CD4-positive, alpha-beta T cell treated with Interleukin-10 for 1 hour (primary cell): ENCODE measurements at regions not wholly inside any gene's neighbourhood (a gene's known extent, or its start where the extent isn't known, plus 50 kb on each side); places are given as distances from the start of the nearest gene placed in this dataset.

Source experiments
- DNase-seq: peaks from one replicate; pipeline ENCODE4 v3.0.0-alpha.2; 2020

GRCh38 chr10:70939441-70940003, 51.2 kb upstream of the PCBD1 start:
- no peak for DNase-seq

GRCh38 chr10:70940834-70941568, 52.6 kb upstream of the PCBD1 start:
- DNase-seq: no peak

- no peak for DNase-seq
Measured at GRCh38 chr10:70942125-70942524, 53.8 kb upstream of the PCBD1 start.

- DNase-seq: no peak
Measured at GRCh38 chr10:70942725-70943124, 54.4 kb upstream of the PCBD1 start.

- DNase-seq: no peak
Measured at GRCh38 chr10:70943249-70943648, 54.9 kb upstream of the PCBD1 start.

- DNase-seq: no peak
Measured at GRCh38 chr10:70943841-70944466, 55.6 kb upstream of the PCBD1 start.

- no peak for DNase-seq
Measured at GRCh38 chr10:70950037-70950436, 61.7 kb upstream of the PCBD1 start.

- no peak for DNase-seq
Measured at GRCh38 chr10:70950801-70951200, 62.4 kb upstream of the PCBD1 start.

- no peak for DNase-seq
Measured at GRCh38 chr10:70952401-70952800, 64.0 kb upstream of the PCBD1 start.

- DNase-seq: no peak
Measured at GRCh38 chr10:70952921-70953320, 64.6 kb upstream of the PCBD1 start.

- no peak for DNase-seq
Measured at GRCh38 chr10:70954381-70955176, 66.2 kb upstream of the PCBD1 start.

GRCh38 chr10:70956029-70956759, 67.8 kb upstream of the PCBD1 start:
- DNase-seq: no peak

GRCh38 chr10:70958396-70958795, 70.0 kb upstream of the PCBD1 start:
- DNase-seq: no peak

- DNase-seq: no peak
Measured at GRCh38 chr10:70960316-70960715, 72.0 kb upstream of the PCBD1 start.

- no peak for DNase-seq
Measured at GRCh38 chr10:70960783-70961570, 72.6 kb upstream of the PCBD1 start.

GRCh38 chr10:70962686-70963085, 74.3 kb upstream of the PCBD1 start:
- DNase-seq: no peak

- no peak for DNase-seq
Measured at GRCh38 chr10:70963271-70963670, 74.9 kb upstream of the PCBD1 start.

- no peak for DNase-seq
Measured at GRCh38 chr10:70964245-70964644, 75.9 kb upstream of the PCBD1 start.

- DNase-seq: no peak
Measured at GRCh38 chr10:70964881-70965280, 76.5 kb upstream of the PCBD1 start.

- no peak for DNase-seq
Measured at GRCh38 chr10:70965566-70965965, 77.2 kb upstream of the PCBD1 start.

- no peak for DNase-seq
Measured at GRCh38 chr10:70966646-70967553, 78.5 kb upstream of the PCBD1 start.
